Spleen (tissue), 7 donors: ENCODE measurements at regions not wholly inside any gene's neighbourhood (a gene's known extent, or its start where the extent isn't known, plus 50 kb on each side); places are given as distances from the start of the nearest gene placed in this dataset.

Experiments
- CTCF ChIP-seq, 11 experiments: fragments of 200-600 bp in 7 of 11; fragments of 450-650 bp in 4 of 11; sonication (generic) in 4 of 11; IDR thresholded peaks in 8 of 11; conservative IDR thresholded peaks in 3 of 11; 1 replicate in 7 of 11; 2 replicates in 4 of 11; pipeline versions ENCODE4 v1.4.0 to v1.8.0; 2016 to 2021; ENCODE audit warnings: antibody characterized with exemption in 11 of 11, inconsistent platforms in 4 of 11, mild to moderate bottlenecking in 1 of 11
- POLR2AphosphoS5 ChIP-seq, 3 donors: sonication (generic); formaldehyde crosslinking; IDR thresholded peaks; one replicate each; pipeline ENCODE4 v1.5.1; 2017; ENCODE audit warnings: antibody characterized with exemption in 3 of 3
- donor health status: DM: no; HTN: no; CAD: no; lungs with moderate emphysema.
- donor health status: DM: no; HTN: no; CAD: no.
- donor health status: DM: no; HTN: no; CAD: no.

DNA sequence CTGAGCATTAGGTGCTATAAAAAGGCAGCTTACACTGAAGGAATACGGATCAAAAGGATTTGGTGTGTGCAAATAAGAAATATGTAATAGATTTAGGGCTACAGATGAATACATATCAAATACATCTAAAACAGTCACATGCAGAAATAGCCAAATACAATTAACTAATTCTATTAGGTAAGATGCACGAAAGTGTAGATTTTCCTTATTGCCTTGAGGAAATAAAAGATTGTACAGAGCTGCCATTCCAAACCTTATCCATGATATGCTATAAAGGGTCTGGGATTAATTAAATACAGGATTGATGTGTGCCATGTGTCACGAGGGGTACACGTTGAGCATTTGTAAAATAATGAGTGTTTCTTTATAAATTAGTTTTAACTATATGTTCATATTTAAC is 107.0 kb upstream of the ELOVL6 start:
- TF ChIP-seq POLR2AphosphoS5 (IDR thresholded peaks at IDR 0.05) = no peak
- no peak for TF ChIP-seq CTCF (IDR thresholded peaks at IDR 0.05 in 8 of 11, conservative IDR thresholded peaks at IDR 0.05 in 3 of 11)
